Fibroblast of the aortic adventitia (primary cell): ENCODE measurements at regions not wholly inside any gene's neighbourhood (a gene's known extent, or its start where the extent isn't known, plus 50 kb on each side); places are given as distances from the start of the nearest gene placed in this dataset.

Experiments
- DNase-seq: peaks from one replicate; pipeline ENCODE4 v3.0.0-alpha.2; 2010; ENCODE audit warnings: low read depth
- H3K4me3 ChIP-seq: 2 replicates; pipeline ENCODE4 v1.5.1; 2011; ENCODE audit warnings: low read depth, mild to moderate bottlenecking, control low read depth, low read length, moderate library complexity
- CTCF ChIP-seq: IDR thresholded peaks from 2 replicates; pipeline ENCODE4 v1.5.1; 2011; ENCODE audit warnings: mild to moderate bottlenecking, low read length, control low read depth, inconsistent platforms; ENCODE audit not compliant: insufficient read depth

DNA sequence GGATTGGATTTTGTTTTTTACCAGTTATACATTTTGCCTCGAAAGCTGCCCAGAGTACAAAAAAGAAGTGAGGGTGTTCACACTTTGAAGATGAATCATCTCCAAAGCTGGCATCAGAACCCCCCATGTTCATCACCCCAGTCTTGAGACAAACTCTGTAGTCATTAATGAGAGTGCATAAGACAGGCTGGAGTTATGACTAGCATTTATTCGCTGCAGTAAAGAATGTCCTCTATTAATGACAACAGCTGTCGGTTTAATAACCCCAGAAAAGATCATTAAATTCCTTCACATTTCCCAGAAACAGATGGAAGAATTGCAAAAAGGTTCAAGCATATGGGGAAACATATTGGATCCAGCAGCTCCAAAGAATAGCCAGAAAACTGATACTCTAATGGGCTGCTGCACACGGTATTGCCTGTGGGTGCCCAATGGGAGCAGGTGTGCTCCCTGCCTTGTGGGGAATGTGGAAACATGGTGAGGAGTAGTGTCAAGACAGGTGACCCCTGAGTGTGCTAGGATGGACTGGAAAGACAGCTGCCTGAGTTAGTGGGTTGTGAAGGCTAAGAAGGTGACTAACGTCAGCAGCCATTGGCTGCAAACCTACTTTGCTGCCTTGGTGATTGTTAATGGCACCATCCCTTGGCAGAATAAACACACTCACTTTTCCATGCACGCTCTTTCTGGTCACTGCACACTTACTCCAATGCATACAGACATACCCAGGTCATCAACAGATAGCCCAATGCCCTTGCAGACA is 81.9 kb downstream of the AIPL1 start:
- TF ChIP-seq CTCF: no peak
- H3K4me3 ChIP-seq: no peak overlapping the region
- no peak for DNase-seq

DNA sequence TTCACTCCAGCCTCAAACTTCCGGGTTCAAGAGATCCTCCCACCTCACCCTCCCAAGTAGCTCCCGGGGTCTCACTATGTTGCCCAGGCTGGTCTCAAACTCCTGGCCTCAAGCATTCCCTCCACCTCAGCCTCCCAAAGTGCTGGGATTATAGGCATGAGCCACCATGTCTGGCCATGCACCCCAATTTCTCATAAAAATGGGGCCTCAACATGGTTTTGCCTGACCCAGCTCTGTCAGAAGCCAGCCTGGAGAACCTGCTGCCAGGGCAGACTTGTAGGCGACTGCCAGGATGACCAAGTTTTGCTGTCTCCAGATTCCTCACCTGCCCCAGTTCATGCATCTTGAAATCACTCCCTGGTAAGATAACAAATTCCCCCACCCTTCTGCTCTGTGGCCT is 82.9 kb downstream of the AIPL1 start:
- no peak for DNase-seq
- no peak overlapping the region for H3K4me3 ChIP-seq
- TF ChIP-seq CTCF: no peak

GRCh38 chr17:6350806-6351205 is 84.1 kb downstream of the AIPL1 start:
- no peak for DNase-seq
- TF ChIP-seq CTCF: no peak
- H3K4me3 ChIP-seq: no peak overlapping the region

GRCh38 chr17:6348891-6349290 is 86.0 kb downstream of the AIPL1 start:
- H3K4me3 ChIP-seq: no peak overlapping the region
- TF ChIP-seq CTCF: no peak
- no peak for DNase-seq

DNA sequence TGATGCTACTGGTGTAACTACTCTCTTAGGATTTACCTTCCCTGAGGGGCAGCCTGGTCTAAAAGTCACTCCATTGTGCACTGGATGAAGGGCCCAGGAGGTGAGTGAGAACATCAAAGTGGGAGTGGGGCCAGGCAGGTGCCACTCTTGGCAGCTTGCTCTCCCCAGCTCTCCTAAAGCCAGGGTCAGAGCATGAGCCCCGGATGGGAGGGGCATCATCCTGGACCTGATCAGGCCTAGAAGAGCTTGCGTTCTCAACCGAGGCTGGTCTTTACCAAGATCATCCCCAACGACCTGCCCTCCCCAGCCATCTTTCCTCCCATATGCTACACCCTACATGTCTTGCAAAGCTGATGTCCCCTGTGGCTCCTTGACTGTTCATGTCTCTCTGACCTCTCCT is 87.1 kb downstream of the AIPL1 start:
- TF ChIP-seq CTCF: no peak
- DNase-seq: no peak
- H3K4me3 ChIP-seq: no peak overlapping the region

DNA sequence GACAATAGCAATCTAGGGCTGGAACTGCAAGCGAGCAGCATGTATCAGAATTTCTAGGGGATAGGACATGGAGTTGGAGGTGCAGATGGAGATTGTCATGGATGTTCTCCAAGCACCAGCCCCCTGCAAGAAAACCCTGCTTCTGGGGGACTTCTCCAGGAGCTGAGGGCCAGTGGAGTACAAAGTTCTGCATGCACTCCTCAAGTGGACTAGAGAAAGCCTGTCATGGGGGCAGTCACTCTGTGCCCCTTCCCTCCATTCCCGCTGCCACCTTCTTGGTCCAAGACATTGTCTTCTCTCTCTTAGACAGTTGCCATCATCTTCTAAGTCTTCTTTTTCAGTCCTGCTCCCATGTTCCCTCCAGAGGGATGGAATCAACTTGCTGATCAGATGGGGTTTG is 87.9 kb downstream of the AIPL1 start:
- no peak overlapping the region for H3K4me3 ChIP-seq
- DNase-seq: no peak
- no peak for TF ChIP-seq CTCF
